Esophagus muscularis mucosa (tissue), 4 donors: ENCODE measurements at regions not wholly inside any gene's neighbourhood (a gene's known extent, or its start where the extent isn't known, plus 50 kb on each side); places are given as distances from the start of the nearest gene placed in this dataset.

Experiments
- DNase-seq: peaks from one replicate; pipeline ENCODE4 v3.0.0-alpha.2; 2017; ENCODE audit errors: extremely low spot score
- H3K27ac ChIP-seq, 4 donors: fragments of 200-600 bp; sonication (generic); replicated peaks in 1 of 4; 1 replicate in 3 of 4; 2 replicates in 1 of 4; pipeline ENCODE4 v1.5.1; 2016 to 2019; ENCODE audit warnings: mild to moderate bottlenecking in 1 of 4
- H3K27me3 ChIP-seq, 4 donors: fragments of 200-600 bp; sonication (generic); one replicate each; pipeline versions ENCODE4 v1.5.1 to v1.6.0; 2016 to 2019
- H3K36me3 ChIP-seq, 4 donors: fragments of 200-600 bp; sonication (generic); one replicate each; pipeline ENCODE4 v1.5.1; 2016 to 2019
- H3K4me1 ChIP-seq, 4 donors: fragments of 200-600 bp; sonication (generic); one replicate each; pipeline ENCODE4 v1.5.1; 2016 to 2019
- H3K4me3 ChIP-seq, 4 donors: fragments of 200-600 bp; sonication (generic); 1 replicate in 2 of 4; 2 replicates in 2 of 4; pipeline ENCODE4 v1.5.1; 2016 to 2019; ENCODE audit warnings: mild to moderate bottlenecking in 4 of 4, moderate library complexity in 1 of 4
- H3K9me3 ChIP-seq, 4 donors: fragments of 200-600 bp; sonication (generic); 1 replicate in 3 of 4; 2 replicates in 1 of 4; pipeline ENCODE4 v1.5.1; 2016 to 2019
- EP300 ChIP-seq: sonication (generic); formaldehyde crosslinking; IDR thresholded peaks from one replicate; pipeline ENCODE4 v1.6.1; 2017; ENCODE audit warnings: antibody characterized with exemption
- POLR2A ChIP-seq: fragments of 450-650 bp; IDR thresholded peaks from one replicate; pipeline ENCODE4 v1.6.1; 2017; ENCODE audit warnings: antibody characterized with exemption, moderate library complexity, mild to moderate bottlenecking, low read depth
- POLR2AphosphoS5 ChIP-seq, 2 donors: sonication (generic); formaldehyde crosslinking; IDR thresholded peaks; one replicate each; pipeline ENCODE4 v1.6.1; 2017; ENCODE audit warnings: antibody characterized with exemption in 2 of 2
- WGBS: methylation state at CpG from one replicate; pipeline ENCODE4 v1.1.5; 2018; 5-methylcytosine and 5-hydroxymethylcytosine counted together
- intact Hi-C: fragments of 100-400 bp; cut with DNase I; formaldehyde crosslinking; loops from one replicate; pipeline ENCODE4 v1.15.1; 2023
- TF ChIP-seq, protein P1 (sequence below), 3 experiments: fragments of 200-600 bp in 2 of 3; fragments of 450-650 bp in 1 of 3; sonication (generic) in 2 of 3; IDR thresholded peaks; one replicate each; pipeline ENCODE4 v1.5.1; 2017 to 2019; ENCODE audit warnings: antibody characterized with exemption in 3 of 3, mild to moderate bottlenecking in 2 of 3, moderate library complexity in 1 of 3

DNA sequence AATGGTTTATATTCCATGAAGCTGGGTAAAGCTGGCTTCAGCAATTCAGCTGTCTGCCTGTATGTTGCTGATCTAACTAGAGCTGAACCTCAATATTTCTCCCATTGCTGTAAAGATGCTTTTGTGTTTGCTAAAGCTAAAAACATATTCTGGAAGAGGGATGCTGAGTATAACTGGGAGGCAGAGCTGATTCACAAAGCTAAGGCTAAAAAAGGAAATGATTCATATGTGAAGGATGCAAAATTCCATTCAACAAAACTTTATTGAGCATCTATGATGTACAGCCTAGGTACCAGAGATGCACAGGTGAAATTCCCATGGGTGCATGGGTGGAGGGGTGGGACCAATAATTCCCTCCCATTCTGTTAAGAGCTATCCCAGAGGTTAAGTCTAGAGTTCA, 193.9 kb downstream of the KIF18A start:
- no peaks in the 10 kb centered on the region for H3K4me1 ChIP-seq
- H3K27me3 ChIP-seq = no peaks in the 10 kb centered on the region
- no peak overlapping the region for H3K27ac ChIP-seq
- no peaks in the 10 kb centered on the region for H3K9me3 ChIP-seq
- no peak for TF ChIP-seq POLR2AphosphoS5 (IDR thresholded peaks at IDR 0.05)
- no peak for TF ChIP-seq EP300
- TF ChIP-seq, protein P1, sequence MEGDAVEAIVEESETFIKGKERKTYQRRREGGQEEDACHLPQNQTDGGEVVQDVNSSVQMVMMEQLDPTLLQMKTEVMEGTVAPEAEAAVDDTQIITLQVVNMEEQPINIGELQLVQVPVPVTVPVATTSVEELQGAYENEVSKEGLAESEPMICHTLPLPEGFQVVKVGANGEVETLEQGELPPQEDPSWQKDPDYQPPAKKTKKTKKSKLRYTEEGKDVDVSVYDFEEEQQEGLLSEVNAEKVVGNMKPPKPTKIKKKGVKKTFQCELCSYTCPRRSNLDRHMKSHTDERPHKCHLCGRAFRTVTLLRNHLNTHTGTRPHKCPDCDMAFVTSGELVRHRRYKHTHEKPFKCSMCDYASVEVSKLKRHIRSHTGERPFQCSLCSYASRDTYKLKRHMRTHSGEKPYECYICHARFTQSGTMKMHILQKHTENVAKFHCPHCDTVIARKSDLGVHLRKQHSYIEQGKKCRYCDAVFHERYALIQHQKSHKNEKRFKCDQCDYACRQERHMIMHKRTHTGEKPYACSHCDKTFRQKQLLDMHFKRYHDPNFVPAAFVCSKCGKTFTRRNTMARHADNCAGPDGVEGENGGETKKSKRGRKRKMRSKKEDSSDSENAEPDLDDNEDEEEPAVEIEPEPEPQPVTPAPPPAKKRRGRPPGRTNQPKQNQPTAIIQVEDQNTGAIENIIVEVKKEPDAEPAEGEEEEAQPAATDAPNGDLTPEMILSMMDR (IDR thresholded peaks at IDR 0.05) = no peak
- TF ChIP-seq POLR2A = no peak
- intact Hi-C loops = no loop called here
- no peaks in the 10 kb centered on the region for H3K36me3 ChIP-seq
- H3K4me3 ChIP-seq = no peak overlapping the region
- DNase-seq = no peak

DNA sequence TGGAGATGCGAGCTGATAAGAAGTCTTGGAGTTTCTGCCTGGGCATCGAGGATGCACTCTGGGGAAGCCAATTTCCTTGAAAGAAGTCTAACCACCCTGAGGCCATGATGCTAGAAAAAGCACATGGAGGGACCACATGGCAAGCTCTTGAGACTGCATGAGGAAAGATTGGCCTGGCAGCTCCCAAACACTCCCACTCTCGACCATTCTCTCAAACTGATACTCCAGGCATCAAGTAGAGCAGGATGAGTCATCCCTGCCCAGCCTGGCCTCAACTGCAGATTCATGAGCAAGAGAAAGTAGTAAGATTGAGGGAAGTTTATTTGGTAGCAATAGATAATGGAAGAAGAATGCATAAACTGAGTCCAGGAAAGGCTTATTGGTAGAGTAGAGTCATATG, 194.3 kb downstream of the KIF18A start:
- Histone ChIP-seq H3K4me1 (no peaks in the 10 kb centered on the region), H3K9me3 (no peaks in the 10 kb centered on the region), H3K27me3 (no peaks in the 10 kb centered on the region), H3K4me3 (no peak overlapping the region), H3K36me3 (no peaks in the 10 kb centered on the region), H3K27ac (no peak overlapping the region)
- intact Hi-C loops = no loop called here
- TF ChIP-seq POLR2A (no peak), POLR2AphosphoS5 (IDR thresholded peaks at IDR 0.05) (no peak), EP300 (no peak)
- TF ChIP-seq, protein P1 (IDR thresholded peaks at IDR 0.05) = no peak
- 57% methylated on average over 3 of the region's 3 CpGs for WGBS
- DNase-seq = no peak

DNA sequence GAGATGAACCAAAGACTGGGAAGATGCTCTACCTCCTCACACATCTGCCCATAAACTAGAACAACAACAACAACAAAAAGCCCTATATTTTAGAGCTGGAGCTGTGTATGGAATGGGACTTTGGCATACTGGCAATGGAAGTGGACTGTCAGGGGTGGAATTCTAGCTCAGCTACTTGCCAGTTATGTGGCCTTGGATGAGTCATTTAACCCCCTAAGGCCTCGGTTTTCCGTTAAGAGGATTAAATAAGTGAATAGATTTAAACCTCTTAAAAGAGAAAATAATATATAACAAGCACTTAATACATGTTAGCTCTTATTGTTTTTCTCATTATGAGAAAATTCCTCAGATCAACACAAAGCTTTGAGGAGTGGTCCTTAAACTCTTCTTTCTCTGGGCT, 195.0 kb downstream of the KIF18A start:
- Histone ChIP-seq H3K9me3 (no peaks in the 10 kb centered on the region), H3K4me3 (no peak overlapping the region), H3K27ac (no peak overlapping the region), H3K4me1 (no peaks in the 10 kb centered on the region), H3K27me3 (no peaks in the 10 kb centered on the region), H3K36me3 (no peaks in the 10 kb centered on the region)
- no peak for DNase-seq
- 67% methylated on average over 2 of the region's 2 CpGs for WGBS
- TF ChIP-seq EP300 (no peak), POLR2A (no peak), POLR2AphosphoS5 (IDR thresholded peaks at IDR 0.05) (no peak)
- TF ChIP-seq, protein P1 (IDR thresholded peaks at IDR 0.05) = no peak
- intact Hi-C loops = no loop called here

DNA sequence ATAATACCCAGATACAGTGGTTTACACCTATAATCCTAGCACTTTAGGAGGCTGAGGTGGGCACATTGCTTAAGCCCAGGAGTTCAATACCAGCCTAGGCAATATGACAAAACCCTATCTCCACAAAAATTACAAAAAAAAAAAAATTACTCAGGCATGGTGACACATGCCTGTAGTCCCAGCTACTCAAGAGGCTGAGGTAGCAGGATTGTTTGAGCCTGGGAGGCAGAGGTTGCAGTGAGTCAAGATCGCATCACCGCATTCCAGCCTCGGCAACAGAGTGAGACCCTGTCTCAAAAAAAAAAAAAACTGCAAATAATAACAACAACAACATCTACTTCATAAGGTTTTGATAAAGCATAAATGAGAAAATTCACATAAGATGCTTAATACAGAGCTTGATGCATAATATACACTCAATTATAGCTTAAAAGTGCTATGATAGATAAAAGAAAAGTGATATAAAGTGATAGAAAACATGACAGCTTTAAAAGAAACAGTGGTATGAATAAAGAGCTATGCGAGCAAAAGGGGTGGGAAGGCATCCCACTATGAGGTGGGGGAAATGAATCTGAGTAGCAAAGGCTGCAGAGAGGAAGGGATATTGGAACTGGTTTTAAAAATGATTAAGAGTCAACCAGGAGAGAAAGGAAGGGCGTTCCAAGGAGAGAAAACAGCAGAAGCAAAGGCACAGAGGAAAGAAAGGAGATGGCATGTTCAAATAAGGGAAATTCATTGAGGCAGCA, 197.6 kb downstream of the KIF18A start:
- Histone ChIP-seq H3K9me3 (no peaks in the 10 kb centered on the region), H3K27me3 (no peaks in the 10 kb centered on the region), H3K4me3 (no peak overlapping the region), H3K4me1 (no peaks in the 10 kb centered on the region), H3K27ac (no peak overlapping the region), H3K36me3 (no peaks in the 10 kb centered on the region)
- intact Hi-C loops = no loop called here
- DNase-seq = no peak
- TF ChIP-seq EP300 (no peak), POLR2AphosphoS5 (IDR thresholded peaks at IDR 0.05) (no peak), POLR2A (no peak)
- TF ChIP-seq, protein P1 (IDR thresholded peaks at IDR 0.05) = no peak
- 76% methylated on average over 5 of the region's 5 CpGs for WGBS

DNA sequence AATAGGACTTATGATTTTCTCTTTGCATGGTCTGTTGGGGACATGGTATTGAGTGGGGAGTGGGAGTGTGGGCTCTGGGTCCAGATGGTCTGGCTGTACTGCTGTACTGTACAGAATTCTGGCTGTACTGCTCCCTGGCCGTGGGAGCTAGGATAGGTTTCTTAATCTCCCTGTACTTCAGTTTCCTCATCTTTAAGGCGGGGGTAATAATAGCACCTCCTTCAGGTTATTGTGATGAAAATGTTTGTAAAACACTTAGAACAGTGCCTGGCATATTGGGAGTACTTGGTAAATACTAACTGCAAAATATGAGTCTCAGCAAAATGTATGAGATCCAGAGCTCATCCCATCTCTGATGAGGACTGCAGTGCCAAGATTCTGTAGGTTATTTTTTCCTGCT, 198.6 kb downstream of the KIF18A start:
- no peaks in the 10 kb centered on the region for H3K9me3 ChIP-seq
- no peak overlapping the region for H3K4me3 ChIP-seq
- H3K27me3 ChIP-seq = no peaks in the 10 kb centered on the region
- DNase-seq = no peak
- TF ChIP-seq POLR2AphosphoS5 (IDR thresholded peaks at IDR 0.05) (no peak), POLR2A (no peak), EP300 (no peak)
- TF ChIP-seq, protein P1 (IDR thresholded peaks at IDR 0.05) = no peak
- no peaks in the 10 kb centered on the region for H3K4me1 ChIP-seq
- no peaks in the 10 kb centered on the region for H3K36me3 ChIP-seq
- H3K27ac ChIP-seq = no peak overlapping the region
- 57% methylated on average over 2 of the region's 2 CpGs for WGBS
- intact Hi-C loops = no loop called here
